ENCODE measurements at regions not wholly inside any gene's neighbourhood (a gene's known extent, or its start where the extent isn't known, plus 50 kb on each side); places are given as distances from the start of the nearest gene placed in this dataset.

GRCh38 chr4:178811356-178811755 lies 1369.1 kb upstream of the AGA start:
- no peak for TF ChIP-seq CTCF (IDR thresholded peaks at IDR 0.05; ENCODE audit: low read depth, low read length)
- no peak for DNase-seq (ENCODE audit: extremely low read depth, low read depth)

DNA sequence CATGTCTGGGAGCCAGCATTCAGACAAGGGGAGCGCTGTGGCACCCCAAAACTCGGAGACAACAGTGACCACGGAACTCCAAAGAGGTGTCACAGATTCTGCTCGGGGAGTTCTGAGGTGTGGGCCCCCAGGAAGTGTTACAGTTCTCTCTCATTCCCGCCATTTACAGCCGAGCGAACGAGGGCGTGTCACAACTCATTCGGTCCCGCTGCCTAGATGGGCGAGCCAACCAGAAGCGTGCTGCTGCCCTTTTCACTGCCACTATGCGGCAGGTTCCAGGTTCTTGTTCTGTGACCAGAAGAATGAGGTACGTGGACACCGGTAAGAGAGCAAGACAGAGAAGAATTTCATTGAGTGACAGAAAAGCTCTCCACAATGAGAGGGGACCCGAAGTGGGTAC lies 1370.6 kb upstream of the AGA start:
- DNase-seq (ENCODE audit: extremely low read depth, low read depth): no peak
- TF ChIP-seq CTCF (IDR thresholded peaks at IDR 0.05; ENCODE audit: low read depth, low read length): no peak

DNA sequence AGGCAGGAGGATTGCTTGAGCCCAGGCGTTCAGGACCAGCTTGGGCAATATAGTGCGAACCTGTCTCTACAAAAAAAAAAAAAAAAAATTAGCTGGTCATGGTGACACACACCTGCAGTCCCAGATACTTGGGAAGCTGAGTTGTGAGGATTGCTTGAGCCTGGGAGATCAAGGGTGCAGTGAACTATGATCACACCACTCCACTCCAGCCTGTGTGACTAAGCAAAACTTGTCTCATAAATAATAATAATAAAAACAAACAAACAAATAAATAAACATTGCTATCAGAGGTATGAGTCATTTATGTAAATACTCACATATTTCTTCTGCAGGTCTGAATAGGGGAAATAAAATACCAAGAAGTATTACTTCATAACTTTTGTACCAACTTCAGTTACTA lies 1372.7 kb upstream of the AGA start:
- TF ChIP-seq CTCF (IDR thresholded peaks at IDR 0.05; ENCODE audit: low read depth, low read length): no peak
- no peak for DNase-seq (ENCODE audit: extremely low read depth, low read depth)

DNA sequence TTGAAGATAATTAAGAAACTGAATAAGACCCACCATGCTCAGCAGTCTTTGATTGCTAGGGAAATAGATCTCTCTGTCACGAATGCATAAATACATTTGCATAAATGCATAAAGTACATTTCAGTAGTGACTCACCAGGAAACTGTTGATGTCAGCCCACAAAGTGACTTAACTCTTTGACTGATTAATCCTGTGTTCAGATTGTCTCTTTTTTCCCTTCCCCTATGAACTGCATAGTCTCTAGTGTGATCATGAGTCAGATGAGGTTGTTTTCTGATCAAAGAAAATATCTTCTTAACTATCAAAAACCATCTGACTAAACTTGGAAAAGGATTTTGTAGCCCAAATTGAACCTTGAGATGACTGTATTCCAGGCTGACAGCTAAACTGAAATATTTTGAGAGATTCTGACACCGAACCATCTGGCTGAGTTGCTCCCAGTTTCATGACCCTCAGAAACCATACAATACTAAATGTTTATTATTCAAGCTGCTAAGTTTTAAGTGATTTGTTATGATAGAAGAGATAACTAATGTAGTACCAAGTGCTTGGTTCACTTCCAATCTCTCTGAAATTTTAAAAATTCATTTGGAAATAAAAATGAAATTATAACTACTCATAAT lies 1381.5 kb upstream of the AGA start:
- no peak for DNase-seq (ENCODE audit: extremely low read depth, low read depth)
- no peak for TF ChIP-seq CTCF (IDR thresholded peaks at IDR 0.05; ENCODE audit: low read depth, low read length)

DNA sequence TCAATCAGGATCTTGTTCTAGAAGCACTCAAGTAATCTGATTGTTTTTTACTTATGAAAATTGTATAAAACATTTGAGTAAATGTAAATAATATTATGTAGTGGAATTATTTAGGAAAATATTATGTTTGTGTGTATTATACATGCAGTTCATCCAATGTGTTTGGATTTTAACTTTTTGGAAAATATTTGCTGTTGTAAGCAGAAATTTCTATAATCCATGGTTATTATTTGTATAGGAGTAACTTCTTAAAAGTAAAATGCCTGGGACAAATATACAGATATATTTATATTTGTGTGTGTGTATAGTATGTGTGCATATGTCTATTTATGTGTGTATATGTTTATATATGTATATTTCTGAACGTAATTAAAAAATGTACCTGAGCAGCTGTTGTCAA lies 1394.6 kb upstream of the AGA start:
- no peak for TF ChIP-seq CTCF (IDR thresholded peaks at IDR 0.05; ENCODE audit: low read depth, low read length)
- DNase-seq (ENCODE audit: extremely low read depth, low read depth): no peak

- TF ChIP-seq CTCF (IDR thresholded peaks at IDR 0.05; ENCODE audit: low read depth, low read length): no peak
Measured at GRCh38 chr4:178838776-178839175, 1396.5 kb upstream of the AGA start.

DNA sequence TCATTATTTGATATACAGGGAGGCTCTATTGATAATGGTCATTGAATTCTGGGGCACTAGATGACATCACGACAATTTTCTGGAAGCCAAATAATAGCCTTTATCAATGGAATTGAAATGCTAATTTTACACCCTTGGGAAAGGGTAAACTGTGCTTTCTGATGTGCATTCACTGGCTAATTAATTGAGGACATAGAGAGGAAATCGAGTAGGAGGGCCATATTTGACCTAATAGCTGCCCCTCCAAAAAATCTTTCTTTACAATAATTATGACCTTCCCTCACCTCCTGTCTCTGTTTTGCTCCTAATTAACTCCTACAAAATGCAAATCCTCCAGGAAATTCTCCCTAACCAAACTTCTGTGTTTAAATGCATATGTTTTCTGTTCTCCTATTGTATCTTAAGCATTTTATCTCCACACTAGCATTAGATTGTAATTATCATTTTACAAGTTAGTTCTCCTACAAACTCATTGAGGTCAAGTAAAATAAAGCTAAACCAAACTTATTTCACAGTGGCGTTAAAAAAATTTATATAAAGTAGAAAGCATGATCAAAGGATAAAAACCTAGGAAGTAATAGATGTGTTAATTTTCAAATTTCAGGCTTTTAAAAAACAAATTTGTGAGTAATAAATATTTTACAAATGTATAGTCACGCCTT lies 1414.0 kb upstream of the AGA start:
- no peak for TF ChIP-seq CTCF (IDR thresholded peaks at IDR 0.05; ENCODE audit: low read depth, low read length)
- no peak for DNase-seq (ENCODE audit: extremely low read depth, low read depth)

More at GRCh38 chr4:178838776-178839175, 1396.5 kb upstream of the AGA start:
- no peak for DNase-seq (ENCODE audit: extremely low read depth, low read depth)
